ENCODE measurements at regions not wholly inside any gene's neighbourhood (a gene's known extent, or its start where the extent isn't known, plus 50 kb on each side); places are given as distances from the start of the nearest gene placed in this dataset.

- H3K9me3 ChIP-seq (ENCODE audit: insufficient read depth, low read length), result no peaks in the 10 kb centered on the region
- no peak for DNase-seq (ENCODE audit: low read depth, low spot score)
- H3K4me1 ChIP-seq (ENCODE audit: insufficient read depth, insufficient read length), result no peaks in the 10 kb centered on the region
- TF ChIP-seq ZNF274 (IDR thresholded peaks at IDR 0.05; ENCODE audit: low read depth, low read length) (no peak), SUZ12 (IDR thresholded peaks at IDR 0.05; ENCODE audit: extremely low read depth, insufficient read depth, insufficient read length) (no peak), YY1 (IDR thresholded peaks at IDR 0.05; ENCODE audit: insufficient read depth, insufficient read length) (no peak)
- H3K4me3 ChIP-seq (ENCODE audit: insufficient read length, low read depth), result no peak overlapping the region
- H3K27me3 ChIP-seq (ENCODE audit: insufficient read depth, insufficient read length), result no peaks in the 10 kb centered on the region
- no peaks in the 10 kb centered on the region for H3K36me3 ChIP-seq (ENCODE audit: insufficient read depth, insufficient read length, low read length)
- H3K9ac ChIP-seq (ENCODE audit: insufficient read length, low read depth), result no peak overlapping the region
Measured at GRCh38 chr2:23138701-23139100, 246.3 kb upstream of the KLHL29 start.

- Histone ChIP-seq H3K4me3 (ENCODE audit: insufficient read length, low read depth) (no peak overlapping the region), H3K9me3 (ENCODE audit: insufficient read depth, low read length) (no peaks in the 10 kb centered on the region), H3K9ac (ENCODE audit: insufficient read length, low read depth) (no peak overlapping the region), H3K27me3 (ENCODE audit: insufficient read depth, insufficient read length) (no peaks in the 10 kb centered on the region), H3K4me1 (ENCODE audit: insufficient read depth, insufficient read length) (no peaks in the 10 kb centered on the region), H3K36me3 (ENCODE audit: insufficient read depth, insufficient read length, low read length) (no peaks in the 10 kb centered on the region)
- TF ChIP-seq YY1 (IDR thresholded peaks at IDR 0.05; ENCODE audit: insufficient read depth, insufficient read length) (no peak), SUZ12 (IDR thresholded peaks at IDR 0.05; ENCODE audit: extremely low read depth, insufficient read depth, insufficient read length) (no peak), ZNF274 (IDR thresholded peaks at IDR 0.05; ENCODE audit: low read depth, low read length) (no peak)
- DNase-seq (ENCODE audit: low read depth, low spot score), result no peak
Measured at GRCh38 chr2:23145460-23145859, 239.5 kb upstream of the KLHL29 start.

- Histone ChIP-seq H3K36me3 (ENCODE audit: insufficient read depth, insufficient read length, low read length) (no peaks in the 10 kb centered on the region), H3K9me3 (ENCODE audit: insufficient read depth, low read length) (no peaks in the 10 kb centered on the region), H3K27me3 (ENCODE audit: insufficient read depth, insufficient read length) (no peaks in the 10 kb centered on the region), H3K4me1 (ENCODE audit: insufficient read depth, insufficient read length) (no peaks in the 10 kb centered on the region), H3K9ac (ENCODE audit: insufficient read length, low read depth) (no peak overlapping the region), H3K4me3 (ENCODE audit: insufficient read length, low read depth) (no peak overlapping the region)
- TF ChIP-seq YY1 (IDR thresholded peaks at IDR 0.05; ENCODE audit: insufficient read depth, insufficient read length), result no peak
- DNase-seq (ENCODE audit: low read depth, low spot score), result no peak
Measured at GRCh38 chr2:23146011-23146410, 239.0 kb upstream of the KLHL29 start.

GRCh38 chr2:23148342-23148741 is 236.6 kb upstream of the KLHL29 start:
- Histone ChIP-seq H3K9me3 (ENCODE audit: insufficient read depth, low read length) (no peaks in the 10 kb centered on the region), H3K27me3 (ENCODE audit: insufficient read depth, insufficient read length) (no peaks in the 10 kb centered on the region), H3K9ac (ENCODE audit: insufficient read length, low read depth) (no peak overlapping the region), H3K36me3 (ENCODE audit: insufficient read depth, insufficient read length, low read length) (no peaks in the 10 kb centered on the region), H3K4me1 (ENCODE audit: insufficient read depth, insufficient read length) (no peaks in the 10 kb centered on the region), H3K4me3 (ENCODE audit: insufficient read length, low read depth) (no peak overlapping the region)
- DNase-seq (ENCODE audit: low read depth, low spot score), result no peak
- TF ChIP-seq SUZ12 (IDR thresholded peaks at IDR 0.05; ENCODE audit: extremely low read depth, insufficient read depth, insufficient read length) (no peak), ZNF274 (IDR thresholded peaks at IDR 0.05; ENCODE audit: low read depth, low read length) (no peak), YY1 (IDR thresholded peaks at IDR 0.05; ENCODE audit: insufficient read depth, insufficient read length) (no peak)

GRCh38 chr2:23149777-23150176 is 235.2 kb upstream of the KLHL29 start:
- H3K9ac ChIP-seq (ENCODE audit: insufficient read length, low read depth), result no peak overlapping the region
- no peaks in the 10 kb centered on the region for H3K27me3 ChIP-seq (ENCODE audit: insufficient read depth, insufficient read length)
- TF ChIP-seq SUZ12 (IDR thresholded peaks at IDR 0.05; ENCODE audit: extremely low read depth, insufficient read depth, insufficient read length), result no peak
- TF ChIP-seq ZNF274 (IDR thresholded peaks at IDR 0.05; ENCODE audit: low read depth, low read length), result no peak
- TF ChIP-seq YY1 (IDR thresholded peaks at IDR 0.05; ENCODE audit: insufficient read depth, insufficient read length), result no peak
- no peak overlapping the region for H3K4me3 ChIP-seq (ENCODE audit: insufficient read length, low read depth)
- H3K4me1 ChIP-seq (ENCODE audit: insufficient read depth, insufficient read length), result no peaks in the 10 kb centered on the region
- no peaks in the 10 kb centered on the region for H3K36me3 ChIP-seq (ENCODE audit: insufficient read depth, insufficient read length, low read length)
- H3K9me3 ChIP-seq (ENCODE audit: insufficient read depth, low read length), result no peaks in the 10 kb centered on the region
- DNase-seq (ENCODE audit: low read depth, low spot score), result no peak

- Histone ChIP-seq H3K9me3 (ENCODE audit: insufficient read depth, low read length) (no peaks in the 10 kb centered on the region), H3K4me3 (ENCODE audit: insufficient read length, low read depth) (no peak overlapping the region), H3K36me3 (ENCODE audit: insufficient read depth, insufficient read length, low read length) (no peaks in the 10 kb centered on the region), H3K4me1 (ENCODE audit: insufficient read depth, insufficient read length) (no peaks in the 10 kb centered on the region), H3K9ac (ENCODE audit: insufficient read length, low read depth) (no peak overlapping the region), H3K27me3 (ENCODE audit: insufficient read depth, insufficient read length) (no peaks in the 10 kb centered on the region)
- DNase-seq (ENCODE audit: low read depth, low spot score), result no peak
- TF ChIP-seq ZNF274 (IDR thresholded peaks at IDR 0.05; ENCODE audit: low read depth, low read length) (no peak), YY1 (IDR thresholded peaks at IDR 0.05; ENCODE audit: insufficient read depth, insufficient read length) (no peak), SUZ12 (IDR thresholded peaks at IDR 0.05; ENCODE audit: extremely low read depth, insufficient read depth, insufficient read length) (no peak)
Measured at GRCh38 chr2:23153484-23153883, 231.5 kb upstream of the KLHL29 start.

GRCh38 chr2:23155022-23155421 is 230.0 kb upstream of the KLHL29 start:
- Histone ChIP-seq H3K9me3 (ENCODE audit: insufficient read depth, low read length) (no peaks in the 10 kb centered on the region), H3K4me3 (ENCODE audit: insufficient read length, low read depth) (no peak overlapping the region), H3K36me3 (ENCODE audit: insufficient read depth, insufficient read length, low read length) (no peaks in the 10 kb centered on the region), H3K4me1 (ENCODE audit: insufficient read depth, insufficient read length) (no peaks in the 10 kb centered on the region), H3K27me3 (ENCODE audit: insufficient read depth, insufficient read length) (no peaks in the 10 kb centered on the region), H3K9ac (ENCODE audit: insufficient read length, low read depth) (no peak overlapping the region)
- no peak for TF ChIP-seq SUZ12 (IDR thresholded peaks at IDR 0.05; ENCODE audit: extremely low read depth, insufficient read depth, insufficient read length)
- TF ChIP-seq YY1 (IDR thresholded peaks at IDR 0.05; ENCODE audit: insufficient read depth, insufficient read length), result no peak
- no peak for TF ChIP-seq ZNF274 (IDR thresholded peaks at IDR 0.05; ENCODE audit: low read depth, low read length)
- no peak for DNase-seq (ENCODE audit: low read depth, low spot score)

- no peaks in the 10 kb centered on the region for H3K4me1 ChIP-seq (ENCODE audit: insufficient read depth, insufficient read length)
- no peak for DNase-seq (ENCODE audit: low read depth, low spot score)
- TF ChIP-seq ZNF274 (IDR thresholded peaks at IDR 0.05; ENCODE audit: low read depth, low read length) (no peak), YY1 (IDR thresholded peaks at IDR 0.05; ENCODE audit: insufficient read depth, insufficient read length) (no peak), SUZ12 (IDR thresholded peaks at IDR 0.05; ENCODE audit: extremely low read depth, insufficient read depth, insufficient read length) (no peak)
- H3K4me3 ChIP-seq (ENCODE audit: insufficient read length, low read depth), result no peak overlapping the region
- no peaks in the 10 kb centered on the region for H3K9me3 ChIP-seq (ENCODE audit: insufficient read depth, low read length)
- H3K36me3 ChIP-seq (ENCODE audit: insufficient read depth, insufficient read length, low read length), result no peaks in the 10 kb centered on the region
- H3K9ac ChIP-seq (ENCODE audit: insufficient read length, low read depth), result no peak overlapping the region
- no peaks in the 10 kb centered on the region for H3K27me3 ChIP-seq (ENCODE audit: insufficient read depth, insufficient read length)
Measured at GRCh38 chr2:23157812-23158211, 227.2 kb upstream of the KLHL29 start.
